ENCODE measurements at regions not wholly inside any gene's neighbourhood (a gene's known extent, or its start where the extent isn't known, plus 50 kb on each side); places are given as distances from the start of the nearest gene placed in this dataset.

GRCh38 chr6:133083248-133083967 is 157.7 kb upstream of the EYA4 start:
- TF ChIP-seq CHD2 (IDR thresholded peaks at IDR 0.05; ENCODE audit: low read length) = no peak
- TF ChIP-seq POLR2AphosphoS5 (IDR thresholded peaks at IDR 0.05; ENCODE audit: low read depth, low read length) = no peak
- no peak for TF ChIP-seq CTCF (IDR thresholded peaks at IDR 0.05; ENCODE audit: control extremely low read depth in 1 of 3, insufficient read depth in 1 of 3, low read depth in 1 of 3, low read length in 3 of 3)
- TF ChIP-seq JUN (IDR thresholded peaks at IDR 0.05; ENCODE audit: low read depth, low read length) = no peak
- TF ChIP-seq POLR2A (IDR thresholded peaks at IDR 0.05; ENCODE audit: control extremely low read depth in 1 of 2, low read depth in 2 of 2, low read length in 2 of 2) = no peak
- TF ChIP-seq KDM1A (IDR thresholded peaks at IDR 0.05; ENCODE audit: borderline replicate concordance, low read length) = no peak
- TF ChIP-seq SRF (IDR thresholded peaks at IDR 0.05; ENCODE audit: low read depth, low read length) = no peak
- TF ChIP-seq MAX (IDR thresholded peaks at IDR 0.05) = no peak
- no peak for TF ChIP-seq ATF2 (IDR thresholded peaks at IDR 0.05; ENCODE audit: low read length)
- no peak for TF ChIP-seq RAD21 (IDR thresholded peaks at IDR 0.05 in 1 of 2, conservative IDR thresholded peaks at IDR 0.05 in 1 of 2; ENCODE audit: low read depth in 2 of 2, low read length in 2 of 2)

Data from H1 (cell line).